HG03175 (cell line): ENCODE measurements at regions not wholly inside any gene's neighbourhood (a gene's known extent, or its start where the extent isn't known, plus 50 kb on each side); places are given as distances from the start of the nearest gene placed in this dataset.
"Not testable (repeated sequence)": the region's sequence is repeated elsewhere in the genome, so short reads cannot be mapped to it uniquely, and the experiment has no call there.

Experiments used
- ATAC-seq: cut with Tn5 transposase; IDR thresholded peaks from one replicate; pipeline ENCODE4 v1.9.1; 2021; ENCODE audit warnings: mild to moderate bottlenecking, moderate library complexity; ENCODE audit not compliant: unreplicated experiment

GRCh38 chr20:5453745-5454144 lies 137.0 kb upstream of the PROKR2 start:
- ATAC-seq, result not testable (repeated sequence)

GRCh38 chr20:5453316-5453715 lies 136.6 kb upstream of the PROKR2 start:
- ATAC-seq, result not testable (repeated sequence)

- ATAC-seq, result not testable (repeated sequence)
Measured at GRCh38 chr20:5452691-5453090, 135.9 kb upstream of the PROKR2 start.

GRCh38 chr20:5452286-5452685 lies 135.5 kb upstream of the PROKR2 start:
- ATAC-seq, result not testable (repeated sequence)

- no peak for ATAC-seq
Measured at GRCh38 chr20:5451643-5452210, 135.0 kb upstream of the PROKR2 start.

GRCh38 chr20:5448449-5449118 lies 131.8 kb upstream of the PROKR2 start:
- no peak for ATAC-seq

- no peak for ATAC-seq
Measured at GRCh38 chr20:5447188-5447587, 130.4 kb upstream of the PROKR2 start.

- no peak for ATAC-seq
Measured at GRCh38 chr20:5445611-5446010, 128.9 kb upstream of the PROKR2 start.

GRCh38 chr20:5442101-5442500 lies 125.3 kb upstream of the PROKR2 start:
- no peak for ATAC-seq

GRCh38 chr20:5434116-5434515 lies 117.4 kb upstream of the PROKR2 start:
- ATAC-seq, result no peak

- no peak for ATAC-seq
Measured at GRCh38 chr20:5433352-5433751, 116.6 kb upstream of the PROKR2 start.

- no peak for ATAC-seq
Measured at GRCh38 chr20:5432030-5432429, 115.3 kb upstream of the PROKR2 start.

GRCh38 chr20:5430670-5431069 lies 113.9 kb upstream of the PROKR2 start:
- no peak for ATAC-seq

- ATAC-seq, result no peak
Measured at GRCh38 chr20:5426026-5426425, 109.3 kb upstream of the PROKR2 start.

- no peak for ATAC-seq
Measured at GRCh38 chr20:5416086-5416485, 99.3 kb upstream of the PROKR2 start.

- ATAC-seq, result no peak
Measured at GRCh38 chr20:5413394-5413793, 96.6 kb upstream of the PROKR2 start.

GRCh38 chr20:5410470-5410869 lies 93.7 kb upstream of the PROKR2 start:
- ATAC-seq, result no peak

- ATAC-seq, result peak; percentile 63
Measured at GRCh38 chr20:5402903-5403531, 86.3 kb upstream of the PROKR2 start.

- ATAC-seq, result no peak
Measured at GRCh38 chr20:5401277-5401875, 84.6 kb upstream of the PROKR2 start.

GRCh38 chr20:5400164-5400762 lies 83.5 kb upstream of the PROKR2 start:
- ATAC-seq, result no peak

- no peak for ATAC-seq
Measured at GRCh38 chr20:5397393-5397792, 80.6 kb upstream of the PROKR2 start.
